IMR-90 (cell line): ENCODE measurements at regions not wholly inside any gene's neighbourhood (a gene's known extent, or its start where the extent isn't known, plus 50 kb on each side); places are given as distances from the start of the nearest gene placed in this dataset.

ENCODE experiments used
- ATAC-seq: fragments of 200-7000 bp; cut with Tn5 transposase; 2 replicates; pipeline ENCODE4 v1.9.1; 2020; ENCODE audit warnings: low read depth, mild to moderate bottlenecking, moderate library complexity
- BruUV-seq: library from RNA; stranded (reverse); fragments of 400-500 nt; replicated peaks from 2 replicates; lab custom pipeline; 2021; lab: Mats Ljungman, UMichigan
- CTCF ChIA-PET: fragments of 300-600 bp; formaldehyde crosslinking; extraction: SDS; loops from one replicate; lab custom pipeline; 2021; ENCODE audit warnings: antibody characterized with exemption; lab: Yijun Ruan, JAX
- POLR2A ChIA-PET: fragments of 300-600 bp; sonication (Branson Sonifier 250); formaldehyde crosslinking; loops from one replicate; lab custom pipeline; 2022; ENCODE audit warnings: antibody characterized with exemption; ENCODE audit not compliant: unreplicated experiment; lab: Charles Lee
- DNase-seq: peaks from one replicate; pipeline ENCODE4 v3.0.0; 2013
- H2AFZ ChIP-seq: replicated peaks from 2 replicates; pipeline ENCODE3; 2013; ENCODE audit warnings: low read length, mild to moderate bottlenecking; ENCODE audit not compliant: poor library complexity
- H2AK5ac ChIP-seq: 2 replicates; pipeline ENCODE4 v1.6.1; 2013; ENCODE audit warnings: low read depth, low read length, inconsistent platforms
- H2AK9ac ChIP-seq: replicated peaks from 2 replicates; pipeline ENCODE3; 2013; ENCODE audit warnings: mild to moderate bottlenecking, low read depth, low read length, moderate library complexity; ENCODE audit not compliant: poor library complexity
- H2BK120ac ChIP-seq: 2 replicates; pipeline ENCODE4 v1.6.1; 2013; ENCODE audit warnings: low read depth, low read length, inconsistent platforms
- H2BK15ac ChIP-seq: 3 replicates; pipeline ENCODE4 v1.6.1; 2013; ENCODE audit warnings: low read depth, low read length, inconsistent platforms
- H2BK20ac ChIP-seq: 2 replicates; pipeline ENCODE4 v1.6.1; 2013; ENCODE audit warnings: low read depth, mild to moderate bottlenecking, inconsistent platforms, low read length, moderate library complexity
- H2BK5ac ChIP-seq: 2 replicates; pipeline ENCODE4 v1.6.1; 2013; ENCODE audit warnings: mild to moderate bottlenecking, low read depth, low read length, inconsistent platforms; ENCODE audit not compliant: poor library complexity, severe bottlenecking
- H3K14ac ChIP-seq: replicated peaks from 2 replicates; pipeline ENCODE4 v1.6.1; 2013; ENCODE audit warnings: low read depth, low read length, inconsistent platforms
- H3K18ac ChIP-seq: 2 replicates; pipeline ENCODE4 v1.6.1; 2013; ENCODE audit warnings: low read depth, low read length, control low read depth
- H3K23ac ChIP-seq: 2 replicates; pipeline ENCODE4 v1.6.1; 2013; ENCODE audit warnings: low read depth, low read length, inconsistent platforms
- H3K27ac ChIP-seq: 2 replicates; pipeline ENCODE4 v1.5.1; 2013; ENCODE audit warnings: mild to moderate bottlenecking, control low read depth, low read length; ENCODE audit not compliant: insufficient read depth
- H3K27me3 ChIP-seq: 2 replicates; pipeline ENCODE4 v1.6.1; 2013; ENCODE audit warnings: low read length; ENCODE audit not compliant: control insufficient read depth, insufficient read depth
- H3K36me3 ChIP-seq: 2 replicates; pipeline ENCODE4 v1.6.1; 2013; ENCODE audit warnings: low read length, mixed read lengths; ENCODE audit not compliant: control insufficient read depth, insufficient read depth
- H3K4ac ChIP-seq: 2 replicates; pipeline ENCODE4 v1.6.1; 2013; ENCODE audit warnings: low read depth, low read length, inconsistent platforms
- H3K4me1 ChIP-seq: 2 replicates; pipeline ENCODE4 v1.6.1; 2013; ENCODE audit warnings: low read length, mixed read lengths; ENCODE audit not compliant: control insufficient read depth, insufficient read depth
- H3K4me2 ChIP-seq: 2 replicates; pipeline ENCODE4 v1.6.1; 2013; ENCODE audit warnings: low read depth, mild to moderate bottlenecking, control low read depth, low read length, moderate library complexity
- H3K4me3 ChIP-seq: 2 replicates; pipeline ENCODE4 v1.5.1; 2013; ENCODE audit warnings: low read depth, mild to moderate bottlenecking, control low read depth, low read length, moderate library complexity; ENCODE audit not compliant: insufficient read depth
- H3K56ac ChIP-seq: 2 replicates; pipeline ENCODE4 v1.6.1; 2013; ENCODE audit warnings: low read length, inconsistent platforms; ENCODE audit not compliant: insufficient read depth; ENCODE audit errors: extremely low read depth
- H3K79me1 ChIP-seq, 2 experiments: 2 replicates each; pipeline ENCODE4 v1.6.1; 2013; ENCODE audit warnings: low read length in 2 of 2, inconsistent platforms in 1 of 2, low read depth in 1 of 2
- H3K9ac ChIP-seq: 2 replicates; pipeline ENCODE4 v1.6.1; 2013; ENCODE audit warnings: low read depth, low read length, control low read depth
- H3K9me1 ChIP-seq: 2 replicates; pipeline ENCODE4 v1.6.1; 2013; ENCODE audit warnings: low read length, inconsistent platforms; ENCODE audit not compliant: insufficient read depth
- H3K9me3 ChIP-seq: 2 replicates; pipeline ENCODE4 v1.6.1; 2013; ENCODE audit warnings: low read length; ENCODE audit not compliant: control insufficient read depth, insufficient read depth
- H4K20me1 ChIP-seq: 2 replicates; pipeline ENCODE4 v1.6.1; 2013; ENCODE audit warnings: low read length, inconsistent platforms; ENCODE audit not compliant: insufficient read depth
- H4K5ac ChIP-seq: 2 replicates; pipeline ENCODE4 v1.6.1; 2013; ENCODE audit warnings: mild to moderate bottlenecking, low read depth, low read length, control low read depth
- H4K8ac ChIP-seq, 2 experiments: 2 replicates each; pipeline ENCODE4 v1.6.1; 2013; ENCODE audit warnings: low read depth in 2 of 2, low read length in 2 of 2, control low read depth in 1 of 2, inconsistent platforms in 1 of 2
- H4K91ac ChIP-seq: 2 replicates; pipeline ENCODE4 v1.6.1; 2013; ENCODE audit warnings: low read depth, low read length, inconsistent platforms; ENCODE audit not compliant: insufficient read depth
- BHLHE40 ChIP-seq: fragments of 150-350 bp; IDR thresholded peaks from 2 replicates; pipeline ENCODE4 v1.6.1; 2016; ENCODE audit warnings: mild to moderate bottlenecking, low read depth, low read length
- FOS ChIP-seq: fragments of 150-350 bp; IDR thresholded peaks from 2 replicates; pipeline ENCODE4 v1.6.1; 2016; ENCODE audit warnings: low read depth, low read length
- MAZ ChIP-seq: IDR thresholded peaks from 2 replicates; pipeline ENCODE4 v1.6.1; 2012; ENCODE audit warnings: low read depth, mild to moderate bottlenecking, low read length, improper control_type of control experiment, moderate library complexity, borderline replicate concordance
- MXI1 ChIP-seq: IDR thresholded peaks from 2 replicates; pipeline ENCODE4 v1.6.1; 2012; ENCODE audit warnings: low read depth, mild to moderate bottlenecking, low read length, moderate library complexity, borderline replicate concordance
- RAD21 ChIP-seq: IDR thresholded peaks from 2 replicates; pipeline ENCODE4 v1.6.1; 2012; ENCODE audit warnings: low read length, improper control_type of control experiment
- RCOR1 ChIP-seq: IDR thresholded peaks from 2 replicates; pipeline ENCODE4 v1.6.1; 2012; ENCODE audit warnings: mild to moderate bottlenecking, low read length, improper control_type of control experiment; ENCODE audit not compliant: insufficient replicate concordance
- RFX5 ChIP-seq: IDR thresholded peaks from 2 replicates; pipeline ENCODE4 v1.8.0; 2012; ENCODE audit warnings: low read depth, mild to moderate bottlenecking, low read length, moderate library complexity
- WGBS, 2 experiments: methylation state at CpG; one replicate each; pipeline versions ENCODE4 v1.1.5 to v1.1.7; 2013; ENCODE audit warnings: missing lambda C conversion rate in 2 of 2; ENCODE audit not compliant: insufficient read length in 1 of 2; ENCODE audit errors: extremely low coverage in 2 of 2; 5-methylcytosine and 5-hydroxymethylcytosine counted together
- dilution Hi-C: fragments of 300-500 bp; cut with HindIII; formaldehyde crosslinking; loops from one replicate; pipeline ENCODE4 v1.14.3; 2018; ENCODE audit warnings: low sequenced_read_pairs; ENCODE audit not compliant: unreplicated experiment
- in situ Hi-C: fragments of 300-500 bp; cut with MboI; formaldehyde crosslinking; loops from 3 replicates; pipeline ENCODE4 v1.14.3; 2019; ENCODE audit warnings: low sequenced_read_pairs, inconsistent platforms, mixed read lengths
- intact Hi-C: fragments of 100-400 bp; cut with micrococcal nuclease; formaldehyde crosslinking; loops from 2 replicates; pipeline ENCODE4 v1.10.0; 2022
- TF ChIP-seq, protein P1 (sequence below): fragments of 150-350 bp; IDR thresholded peaks from 2 replicates; pipeline ENCODE4 v1.6.1; 2017; ENCODE audit warnings: mild to moderate bottlenecking, antibody characterized with exemption, low read length, low read depth
- TF ChIP-seq, protein P2 (sequence below): fragments of 150-350 bp; IDR thresholded peaks from 2 replicates; pipeline ENCODE4 v1.6.1; 2016; ENCODE audit warnings: low read depth, mild to moderate bottlenecking, low read length, moderate library complexity, borderline replicate concordance
- TF ChIP-seq, protein P3 (sequence below): conservative IDR thresholded peaks from 2 replicates; pipeline ENCODE4 v1.5.1; 2012; ENCODE audit warnings: mild to moderate bottlenecking, low read depth, low read length, improper control_type of control experiment

DNA sequence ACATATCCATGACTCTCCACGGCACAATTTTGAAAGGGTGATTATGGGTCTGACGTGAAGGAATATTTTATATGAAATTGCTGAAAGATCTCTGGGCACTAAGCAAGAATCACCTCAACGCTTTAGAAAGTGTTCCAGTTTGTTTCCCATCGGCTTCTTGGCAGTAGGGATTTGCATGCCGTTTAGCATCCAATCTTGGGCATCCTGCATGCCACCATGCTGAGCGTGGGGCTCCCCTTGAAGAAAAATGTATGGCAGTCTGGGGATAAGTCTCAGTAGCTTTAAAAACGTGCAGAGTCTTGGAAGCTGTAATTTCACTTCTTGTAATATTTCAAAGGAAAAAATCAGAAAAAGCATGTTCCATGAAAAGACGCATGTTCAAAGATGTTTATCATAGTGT lies 151.7 kb downstream of the DMRT2 start:
- ATAC-seq = no peak
- H3K79me1 ChIP-seq = no peaks in the 10 kb centered on the region
- no peak overlapping the region for H2BK20ac ChIP-seq
- H2AK5ac ChIP-seq = no peak overlapping the region
- H2AK9ac ChIP-seq = no peak overlapping the region
- TF ChIP-seq RCOR1 = no peak
- no peak for TF ChIP-seq FOS
- no peak for TF ChIP-seq RFX5
- TF ChIP-seq MAZ = no peak
- TF ChIP-seq, protein P1, sequence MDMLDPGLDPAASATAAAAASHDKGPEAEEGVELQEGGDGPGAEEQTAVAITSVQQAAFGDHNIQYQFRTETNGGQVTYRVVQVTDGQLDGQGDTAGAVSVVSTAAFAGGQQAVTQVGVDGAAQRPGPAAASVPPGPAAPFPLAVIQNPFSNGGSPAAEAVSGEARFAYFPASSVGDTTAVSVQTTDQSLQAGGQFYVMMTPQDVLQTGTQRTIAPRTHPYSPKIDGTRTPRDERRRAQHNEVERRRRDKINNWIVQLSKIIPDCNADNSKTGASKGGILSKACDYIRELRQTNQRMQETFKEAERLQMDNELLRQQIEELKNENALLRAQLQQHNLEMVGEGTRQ = no peak
- TF ChIP-seq MXI1 = no peak
- TF ChIP-seq, protein P2, sequence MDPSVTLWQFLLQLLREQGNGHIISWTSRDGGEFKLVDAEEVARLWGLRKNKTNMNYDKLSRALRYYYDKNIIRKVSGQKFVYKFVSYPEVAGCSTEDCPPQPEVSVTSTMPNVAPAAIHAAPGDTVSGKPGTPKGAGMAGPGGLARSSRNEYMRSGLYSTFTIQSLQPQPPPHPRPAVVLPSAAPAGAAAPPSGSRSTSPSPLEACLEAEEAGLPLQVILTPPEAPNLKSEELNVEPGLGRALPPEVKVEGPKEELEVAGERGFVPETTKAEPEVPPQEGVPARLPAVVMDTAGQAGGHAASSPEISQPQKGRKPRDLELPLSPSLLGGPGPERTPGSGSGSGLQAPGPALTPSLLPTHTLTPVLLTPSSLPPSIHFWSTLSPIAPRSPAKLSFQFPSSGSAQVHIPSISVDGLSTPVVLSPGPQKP = no peak
- TF ChIP-seq, protein P3, sequence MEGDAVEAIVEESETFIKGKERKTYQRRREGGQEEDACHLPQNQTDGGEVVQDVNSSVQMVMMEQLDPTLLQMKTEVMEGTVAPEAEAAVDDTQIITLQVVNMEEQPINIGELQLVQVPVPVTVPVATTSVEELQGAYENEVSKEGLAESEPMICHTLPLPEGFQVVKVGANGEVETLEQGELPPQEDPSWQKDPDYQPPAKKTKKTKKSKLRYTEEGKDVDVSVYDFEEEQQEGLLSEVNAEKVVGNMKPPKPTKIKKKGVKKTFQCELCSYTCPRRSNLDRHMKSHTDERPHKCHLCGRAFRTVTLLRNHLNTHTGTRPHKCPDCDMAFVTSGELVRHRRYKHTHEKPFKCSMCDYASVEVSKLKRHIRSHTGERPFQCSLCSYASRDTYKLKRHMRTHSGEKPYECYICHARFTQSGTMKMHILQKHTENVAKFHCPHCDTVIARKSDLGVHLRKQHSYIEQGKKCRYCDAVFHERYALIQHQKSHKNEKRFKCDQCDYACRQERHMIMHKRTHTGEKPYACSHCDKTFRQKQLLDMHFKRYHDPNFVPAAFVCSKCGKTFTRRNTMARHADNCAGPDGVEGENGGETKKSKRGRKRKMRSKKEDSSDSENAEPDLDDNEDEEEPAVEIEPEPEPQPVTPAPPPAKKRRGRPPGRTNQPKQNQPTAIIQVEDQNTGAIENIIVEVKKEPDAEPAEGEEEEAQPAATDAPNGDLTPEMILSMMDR = no peak
- TF ChIP-seq BHLHE40 = no peak
- TF ChIP-seq RAD21 = no peak
- intact Hi-C loops (no loop called here), in situ Hi-C loops (no loop called here), dilution Hi-C loops (no loop called here)
- no peak overlapping the region for H4K8ac ChIP-seq
- WGBS, 2 experiments = no CpG with 5 or more reads among the region's 8 CpGs
- POLR2A ChIA-PET = no interaction called here
- H3K18ac ChIP-seq = no peak overlapping the region
- H3K9ac ChIP-seq = no peak overlapping the region
- no peak overlapping the region for H3K27ac ChIP-seq
- no peaks in the 10 kb centered on the region for H4K20me1 ChIP-seq
- H3K14ac ChIP-seq = no peak overlapping the region
- H3K36me3 ChIP-seq = no peaks in the 10 kb centered on the region
- no TSS peak for BruUV-seq
- H3K27me3 ChIP-seq = no peaks in the 10 kb centered on the region
- no peak overlapping the region for H3K23ac ChIP-seq
- no peak overlapping the region for H3K4me2 ChIP-seq
- no peak overlapping the region for H2BK5ac ChIP-seq
- H3K9me3 ChIP-seq = peaks cover 7% of the 10 kb centered on the region
- no peak overlapping the region for H4K5ac ChIP-seq
- no peak overlapping the region for H2AFZ ChIP-seq
- no peak overlapping the region for H4K91ac ChIP-seq
- no peaks in the 10 kb centered on the region for H3K4me1 ChIP-seq
- no peak overlapping the region for H3K4me3 ChIP-seq
- DNase-seq = no peak
- no peaks in the 10 kb centered on the region for H3K9me1 ChIP-seq
- no peak overlapping the region for H2BK15ac ChIP-seq
- H2BK120ac ChIP-seq = no peak overlapping the region
- no peak overlapping the region for H3K4ac ChIP-seq
- no peak overlapping the region for H3K56ac ChIP-seq
- CTCF ChIA-PET = no interaction called here
